HG02852 (cell line): ENCODE measurements at regions not wholly inside any gene's neighbourhood (a gene's known extent, or its start where the extent isn't known, plus 50 kb on each side); places are given as distances from the start of the nearest gene placed in this dataset.

Experiments used
- ATAC-seq: cut with Tn5 transposase; IDR thresholded peaks from one replicate; pipeline ENCODE4 v1.9.1; 2021; ENCODE audit warnings: mild to moderate bottlenecking, moderate library complexity; ENCODE audit not compliant: unreplicated experiment

DNA sequence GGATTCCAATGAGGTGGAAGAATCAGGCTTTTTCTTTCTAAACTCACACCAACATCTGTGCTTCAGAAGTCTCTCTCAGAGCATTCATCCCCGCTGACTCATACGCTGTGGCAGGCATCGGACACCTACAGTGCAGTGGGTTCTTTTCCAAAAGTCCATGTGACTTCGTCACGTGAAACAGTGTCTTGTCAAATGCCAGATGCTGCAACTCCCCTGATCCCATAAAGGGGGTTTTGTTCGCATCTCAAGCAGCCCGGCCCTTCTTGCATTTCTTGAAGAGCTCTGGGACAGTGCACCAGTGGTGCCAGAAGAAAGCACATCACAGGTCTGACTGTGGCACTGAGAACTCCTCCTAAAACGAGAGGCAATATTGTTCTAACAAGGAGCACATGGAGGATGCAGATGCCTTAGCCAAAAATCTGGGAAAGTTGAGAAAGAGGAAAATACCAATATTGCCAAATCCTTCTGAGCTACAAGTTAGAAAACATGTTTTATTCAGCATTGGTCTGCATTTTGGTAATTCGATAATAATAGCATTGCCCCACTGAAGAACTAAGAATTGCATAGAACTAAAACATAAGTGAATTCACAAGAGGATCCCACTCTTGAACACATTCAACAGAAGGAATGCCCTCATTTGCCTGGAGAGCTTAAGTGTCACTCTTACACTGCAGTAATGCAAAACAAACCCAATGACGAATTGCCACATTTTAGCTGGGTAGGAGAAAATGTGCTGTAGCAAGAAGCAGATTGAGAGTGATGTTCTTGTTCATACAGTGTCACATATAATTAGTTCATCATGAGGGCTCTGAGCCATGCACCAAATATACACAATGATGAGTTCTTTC, 204.4 kb downstream of the CXCL12 start:
- no peak for ATAC-seq

DNA sequence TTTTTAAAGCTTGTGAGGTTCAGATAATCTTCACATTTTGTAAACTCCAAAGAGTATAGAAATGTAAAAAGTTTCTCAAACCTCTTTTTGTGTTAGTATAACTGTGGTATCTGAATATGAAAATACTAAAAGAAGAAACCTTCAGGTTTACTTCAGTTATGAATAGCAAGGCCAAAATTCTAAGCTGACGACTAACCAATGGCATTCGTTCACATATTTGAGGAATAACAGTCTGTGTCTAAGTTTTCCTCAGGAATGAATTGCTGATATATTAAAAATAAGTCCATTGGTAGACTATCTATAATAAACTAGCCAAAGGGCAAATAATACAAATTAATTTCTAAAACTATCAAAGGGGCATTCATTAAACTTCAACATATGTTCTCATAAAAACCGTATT, 206.0 kb downstream of the CXCL12 start:
- no peak for ATAC-seq

DNA sequence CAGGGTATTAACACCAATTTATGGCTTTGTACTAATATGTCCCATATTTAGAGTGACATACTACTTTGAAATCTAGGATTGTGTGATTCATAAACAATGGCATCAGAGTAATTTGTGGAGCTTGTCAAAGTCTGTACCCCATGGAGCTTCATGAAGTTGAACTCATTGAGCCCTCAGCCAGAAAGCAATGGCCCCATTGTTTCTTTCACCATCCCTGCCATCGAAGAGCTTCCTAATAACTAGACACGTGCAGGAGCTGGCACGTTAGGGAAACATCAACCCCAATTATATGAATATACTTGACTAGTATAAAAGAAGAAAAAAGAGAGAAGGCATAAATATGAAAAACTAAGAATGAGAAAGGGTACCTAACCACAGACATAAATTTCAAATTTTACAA, 206.6 kb downstream of the CXCL12 start:
- ATAC-seq = no peak

DNA sequence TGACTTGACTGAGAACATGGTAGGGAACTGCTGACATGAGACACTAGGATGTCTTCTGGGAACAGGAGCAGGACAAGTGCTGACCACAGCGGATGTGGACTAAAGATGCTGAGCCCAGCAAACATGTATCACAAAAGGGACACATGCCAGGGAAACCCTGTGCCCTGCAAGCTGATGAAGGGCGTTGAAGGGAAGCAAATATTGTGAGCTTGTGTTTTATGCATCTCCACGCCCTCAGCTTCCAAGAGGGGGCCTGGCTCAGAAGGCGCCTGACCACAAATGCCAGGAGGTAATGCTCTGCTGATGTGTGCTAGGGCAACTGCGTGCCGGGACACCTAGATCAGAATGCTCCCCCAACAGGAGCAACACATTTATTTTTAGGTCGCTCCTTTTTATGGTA, 207.3 kb downstream of the CXCL12 start:
- no peak for ATAC-seq

DNA sequence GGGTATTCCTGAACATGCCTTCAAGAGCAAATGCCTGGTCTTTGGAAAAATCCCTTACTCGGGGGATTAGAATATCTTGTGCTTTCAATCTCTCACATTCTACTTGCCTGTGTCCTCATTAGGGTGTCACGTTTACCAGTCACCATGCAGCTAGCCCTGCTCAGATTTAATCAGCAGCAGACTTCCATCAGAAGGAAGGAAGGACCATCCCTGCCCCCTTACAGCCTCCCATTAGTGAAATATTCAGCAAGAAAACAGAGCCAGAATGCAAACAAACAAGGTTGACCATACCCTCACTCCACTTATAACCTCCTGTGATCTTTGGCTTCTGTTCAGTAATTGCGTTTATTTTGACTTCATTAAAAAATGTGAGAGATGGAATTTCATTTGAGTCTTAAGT, 208.6 kb downstream of the CXCL12 start:
- no peak for ATAC-seq

DNA sequence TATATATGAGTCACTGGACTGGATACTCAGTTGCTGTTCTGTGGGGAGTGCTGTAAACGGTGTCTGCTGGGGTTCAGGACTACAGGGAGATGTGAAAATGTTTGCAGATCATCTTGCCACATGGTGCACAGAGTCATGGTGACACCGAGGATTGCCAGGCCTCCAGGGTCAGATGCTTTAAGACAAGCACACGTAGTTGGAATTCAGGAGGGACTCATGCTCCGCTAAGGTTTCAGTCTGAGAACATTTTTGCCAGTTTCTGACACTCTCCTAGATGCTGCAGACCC, 211.3 kb downstream of the CXCL12 start:
- ATAC-seq = no peak

DNA sequence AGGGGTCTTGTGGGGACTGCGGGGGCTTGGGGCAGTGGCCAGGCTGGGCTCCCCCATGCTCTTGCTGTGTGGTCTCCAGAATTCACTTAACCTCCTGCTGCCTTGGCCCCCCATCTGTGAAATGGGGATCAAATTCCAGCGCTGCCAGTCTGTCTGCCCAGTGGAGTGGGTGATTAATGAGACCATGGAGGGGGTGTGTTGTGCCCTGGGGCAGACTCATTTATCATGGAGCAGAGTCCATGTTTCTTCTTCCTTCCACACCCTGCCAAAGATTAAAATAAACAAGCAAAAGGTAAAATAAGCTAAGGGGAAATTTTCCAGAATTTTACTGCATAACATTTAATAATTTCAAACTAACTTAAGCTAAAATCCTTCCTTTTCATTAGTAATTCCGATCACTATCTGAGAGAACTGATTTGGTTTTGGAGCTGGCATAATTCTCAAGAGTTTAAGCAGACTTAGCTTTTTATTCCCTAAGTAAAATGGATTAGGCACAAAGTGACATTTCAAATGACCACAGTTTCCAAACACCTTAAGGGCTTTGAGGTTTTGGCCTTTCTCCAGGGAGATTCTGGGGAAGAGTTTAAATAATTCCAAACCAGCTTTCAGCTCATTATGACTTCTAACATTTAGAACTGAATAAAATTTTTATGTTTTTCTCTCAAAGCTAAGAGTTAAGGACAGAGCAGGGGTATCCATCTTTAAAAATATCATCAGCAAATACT, 211.9 kb downstream of the CXCL12 start:
- no peak for ATAC-seq

DNA sequence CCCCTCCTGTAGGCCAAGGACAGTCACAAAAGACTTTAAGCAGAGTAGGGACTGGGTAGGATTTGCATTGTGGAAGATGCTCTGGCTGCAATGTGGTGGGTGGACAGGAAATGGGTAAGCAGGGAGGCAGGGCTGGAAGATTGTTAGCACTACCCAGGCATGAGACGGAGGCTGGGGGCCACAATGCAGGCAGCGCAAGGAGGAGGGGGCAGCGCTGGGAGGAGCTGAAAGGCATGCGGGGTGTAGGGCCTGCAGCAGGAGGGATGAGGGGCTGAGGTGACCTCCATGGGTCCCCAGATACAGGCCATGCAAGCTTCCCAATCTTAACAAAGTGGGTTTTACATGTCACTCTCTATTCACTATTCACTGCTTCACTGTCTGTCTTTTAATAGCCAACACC, 213.1 kb downstream of the CXCL12 start:
- no peak for ATAC-seq

DNA sequence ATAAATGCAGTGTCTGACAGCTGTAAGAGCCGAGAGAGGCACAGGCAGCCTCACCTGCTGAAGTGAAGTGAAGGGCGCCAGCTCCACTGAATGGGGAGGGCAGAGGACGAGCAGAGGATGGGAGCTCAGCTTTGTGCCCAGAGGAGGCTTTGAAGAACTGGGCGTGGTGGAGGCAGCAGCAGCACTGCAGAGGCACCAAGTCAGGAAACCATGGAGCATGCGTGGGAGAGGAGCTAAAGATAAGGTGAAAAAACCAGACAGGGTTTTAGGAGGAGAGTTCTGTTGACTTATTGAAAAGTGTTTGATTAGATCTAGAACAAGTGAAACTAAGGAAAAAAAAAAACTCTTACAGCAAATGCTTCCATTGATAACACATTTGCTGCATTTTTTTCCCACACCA, 216.4 kb downstream of the CXCL12 start:
- no peak for ATAC-seq

DNA sequence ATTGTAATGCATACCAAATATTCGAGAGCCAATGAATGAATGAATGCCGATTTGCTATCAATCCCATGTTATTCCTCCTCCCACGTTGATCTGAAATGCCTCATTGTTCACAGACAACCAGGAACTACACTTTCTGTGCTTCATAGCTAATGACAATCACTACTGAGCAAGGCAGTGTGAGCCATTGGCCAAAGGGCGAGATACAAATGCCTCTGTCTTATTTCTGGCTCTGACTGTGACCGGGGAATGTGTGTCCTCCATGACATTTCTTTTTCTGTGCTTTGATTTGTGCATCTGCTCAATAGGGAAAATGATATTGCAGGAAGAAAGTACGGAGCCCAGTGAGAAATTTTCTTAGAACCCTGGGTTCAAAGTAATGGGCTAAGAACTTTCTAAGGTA, 217.1 kb downstream of the CXCL12 start:
- ATAC-seq = no peak

DNA sequence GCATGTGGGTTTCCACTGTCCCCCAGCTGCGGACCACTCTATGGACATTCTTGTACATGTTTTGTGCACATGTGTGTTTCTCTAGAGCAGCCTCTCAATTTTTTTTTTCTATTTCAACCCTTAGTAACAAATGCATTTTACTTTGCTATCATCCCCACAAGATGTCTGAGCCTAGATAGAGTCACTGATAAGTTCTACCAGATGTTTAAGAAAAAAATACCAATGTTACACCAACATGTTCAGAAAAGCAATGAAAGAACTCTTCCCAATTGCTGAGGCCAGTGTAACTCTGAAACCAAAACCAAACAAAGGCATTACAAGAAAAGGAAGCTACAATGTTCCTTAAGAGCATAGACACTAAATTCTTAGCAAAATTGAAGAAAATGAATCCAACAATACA, 218.5 kb downstream of the CXCL12 start:
- no peak for ATAC-seq

DNA sequence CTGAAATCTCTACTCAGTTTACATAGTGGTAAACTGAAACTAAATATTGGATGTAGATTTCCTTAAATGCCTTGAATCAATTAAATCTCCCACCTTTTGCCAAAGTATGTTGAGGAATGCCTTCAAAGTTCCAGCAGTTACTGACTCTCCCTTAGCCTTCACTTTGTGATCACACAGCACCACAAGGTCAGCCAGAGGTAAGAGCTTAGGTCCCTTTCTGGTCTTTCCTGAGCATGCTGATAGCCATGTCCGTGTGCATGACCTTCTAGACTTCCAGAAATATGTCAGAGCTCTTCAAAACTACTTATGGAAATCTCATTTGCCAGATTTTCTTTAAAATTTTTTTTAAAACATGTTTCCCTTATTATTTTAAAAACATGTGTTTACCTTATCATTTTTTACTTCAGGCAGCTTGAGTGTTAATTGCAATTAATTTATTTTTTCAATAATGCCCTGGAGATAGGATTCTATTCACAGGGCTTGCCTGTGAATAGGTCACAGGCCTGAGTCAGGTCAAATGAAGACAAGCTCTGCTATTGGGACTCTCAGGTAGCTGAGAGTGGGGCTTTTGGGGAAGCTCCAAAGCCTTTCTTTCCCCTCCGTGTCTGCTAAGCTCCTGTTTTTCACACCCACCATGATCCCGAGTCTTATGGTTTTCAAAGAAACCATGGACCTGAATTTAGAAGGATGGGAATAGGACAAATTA, 220.5 kb downstream of the CXCL12 start:
- no peak for ATAC-seq

DNA sequence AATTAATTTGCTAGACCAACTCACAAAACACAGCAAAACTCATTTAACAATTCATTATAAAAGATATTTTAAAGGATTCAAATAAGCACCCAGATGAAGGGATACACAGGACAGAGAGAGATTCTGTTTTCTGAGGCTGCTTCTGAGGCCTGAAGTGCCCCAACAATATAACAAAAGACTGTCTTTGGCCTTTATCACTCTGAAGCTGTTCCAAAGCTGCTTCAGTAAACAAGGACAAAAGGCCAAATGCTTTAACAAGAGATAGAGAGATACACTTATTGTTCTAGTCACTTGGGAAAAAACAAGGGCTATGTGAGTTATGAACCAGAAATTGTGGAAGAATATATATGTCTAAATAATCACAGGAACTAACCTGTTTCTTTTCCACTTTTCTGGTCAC, 223.7 kb downstream of the CXCL12 start:
- ATAC-seq = no peak

DNA sequence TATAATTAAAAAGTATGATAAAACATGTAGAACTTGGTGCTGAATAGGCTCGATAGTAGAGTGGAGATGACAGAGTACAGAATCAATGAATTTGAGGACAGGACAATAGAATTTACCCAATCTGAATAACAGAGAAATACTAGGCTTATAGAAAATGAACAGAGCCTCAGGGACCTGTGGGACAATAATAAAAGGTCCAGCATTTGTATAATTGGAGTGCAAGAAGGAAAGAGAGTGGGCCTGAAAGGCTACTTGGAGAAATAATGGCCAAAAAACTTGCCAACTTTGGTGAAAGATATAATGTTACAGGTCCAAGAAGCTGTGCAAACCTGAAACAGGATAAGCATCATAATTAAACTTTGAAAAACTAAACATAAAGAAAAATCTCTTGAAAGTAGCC, 227.3 kb downstream of the CXCL12 start:
- ATAC-seq = no peak

DNA sequence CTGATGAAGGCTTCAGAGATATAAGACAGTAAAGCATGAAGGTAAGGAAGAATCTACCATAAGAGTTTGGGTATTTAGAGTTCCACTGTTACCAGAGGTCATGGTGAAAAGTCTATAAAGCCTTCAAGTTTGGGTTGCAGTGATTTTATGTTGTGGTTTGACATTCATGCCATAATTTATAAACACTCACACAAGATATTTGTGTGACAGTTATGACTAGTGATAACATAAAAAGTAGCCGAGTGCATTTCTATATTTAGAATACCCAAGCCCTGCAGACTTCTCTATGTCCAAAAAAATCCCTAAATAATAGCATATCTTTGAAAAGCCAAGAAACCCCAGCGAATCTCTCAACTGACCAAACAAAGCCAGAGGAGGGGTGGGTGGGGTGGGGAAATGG, 229.9 kb downstream of the CXCL12 start:
- no peak for ATAC-seq

DNA sequence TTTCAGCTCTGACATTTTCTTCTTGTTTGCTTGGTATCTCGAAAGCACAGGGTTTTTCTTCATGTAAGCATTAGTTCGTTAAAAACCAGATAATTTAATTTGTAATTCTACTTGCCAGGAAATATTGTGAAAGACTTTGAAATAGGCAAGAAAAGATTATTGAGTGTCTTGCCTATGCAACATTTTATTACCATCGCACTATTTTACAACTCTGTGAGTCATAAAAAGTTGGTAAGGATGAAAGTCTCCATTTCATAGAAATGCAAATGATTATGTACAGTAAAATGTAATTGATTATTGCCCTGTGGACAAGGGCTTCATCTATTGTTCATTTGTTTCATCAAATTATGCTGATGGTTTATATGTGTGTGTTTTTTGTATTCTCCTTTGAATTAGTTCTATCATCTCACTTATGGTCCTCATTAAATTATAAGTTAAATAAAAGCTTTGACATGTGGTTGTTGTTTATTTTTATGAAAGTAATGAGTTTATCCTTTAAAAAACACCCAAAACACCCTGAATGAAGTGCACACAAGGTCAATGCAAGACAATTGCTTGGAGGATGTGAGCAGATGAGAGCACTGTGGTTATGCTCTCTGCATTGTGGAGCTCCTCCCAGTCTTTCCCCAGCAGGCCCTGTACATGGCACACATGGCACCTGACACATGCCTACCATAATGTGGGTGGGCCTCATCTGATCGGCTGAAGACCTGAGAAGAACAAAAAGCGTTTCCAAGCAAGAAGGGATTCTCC, 230.8 kb downstream of the CXCL12 start:
- no peak for ATAC-seq

DNA sequence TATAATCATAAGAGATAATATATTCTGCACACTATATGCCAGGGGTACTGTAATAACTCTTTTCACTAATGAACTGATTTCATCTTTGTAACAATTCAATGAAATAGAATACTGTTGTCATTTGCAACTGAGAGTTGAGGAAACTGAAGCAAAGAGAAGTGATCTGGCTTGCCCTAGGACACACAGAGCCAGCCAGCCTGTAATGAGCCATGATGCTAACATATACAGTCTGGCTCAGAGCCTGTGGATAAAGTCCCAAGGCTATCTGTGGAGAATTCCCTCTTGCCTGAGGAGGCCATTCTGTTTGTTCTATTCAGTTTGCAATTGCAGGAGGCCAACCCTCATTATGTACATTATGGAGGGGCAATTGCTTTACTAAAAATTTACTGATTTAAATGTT, 241.3 kb downstream of the CXCL12 start:
- no peak for ATAC-seq

DNA sequence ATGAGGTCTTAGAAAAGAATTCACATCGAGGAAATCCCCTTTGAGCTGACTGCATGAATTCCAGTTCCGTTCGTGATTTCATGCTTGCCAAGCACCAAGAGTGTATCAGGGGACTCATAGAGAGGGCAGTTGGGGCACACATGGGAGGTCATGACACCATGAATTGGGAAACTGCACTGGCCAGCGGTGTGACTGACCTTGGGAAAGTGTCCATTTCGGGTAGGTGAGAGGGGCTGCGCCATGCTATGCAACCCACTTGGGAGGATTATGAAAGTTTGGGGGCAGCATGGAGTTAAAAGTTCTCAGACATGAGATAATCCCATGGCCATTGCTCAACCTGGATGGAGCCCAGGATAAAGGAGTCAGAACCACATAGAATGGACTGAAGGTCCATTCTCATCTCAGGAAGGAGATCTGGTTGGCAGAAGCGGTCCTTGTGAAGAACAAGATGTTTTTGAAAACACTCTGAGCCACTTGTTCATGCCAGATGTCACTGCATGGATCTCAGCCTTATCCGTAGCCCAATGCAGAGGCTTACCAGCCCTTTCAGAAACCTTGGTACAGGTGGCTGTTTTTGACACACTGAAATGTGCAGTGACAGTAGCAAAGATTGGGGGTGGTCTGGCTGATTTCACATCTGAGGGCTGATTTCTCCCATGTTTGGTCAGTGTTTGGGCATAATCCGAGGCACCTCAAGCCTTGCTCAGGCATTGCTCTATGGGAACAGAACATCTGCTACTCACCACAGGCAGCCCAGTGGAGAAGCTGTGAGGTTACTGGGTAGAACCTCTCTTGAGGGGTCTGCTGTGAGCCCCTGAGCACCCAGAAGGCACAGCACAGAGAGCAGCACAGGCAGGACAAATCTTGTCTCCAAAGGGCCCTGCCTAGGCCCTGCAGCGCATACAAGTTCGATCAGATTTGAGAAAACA, 252.3 kb downstream of the CXCL12 start:
- ATAC-seq = no peak

DNA sequence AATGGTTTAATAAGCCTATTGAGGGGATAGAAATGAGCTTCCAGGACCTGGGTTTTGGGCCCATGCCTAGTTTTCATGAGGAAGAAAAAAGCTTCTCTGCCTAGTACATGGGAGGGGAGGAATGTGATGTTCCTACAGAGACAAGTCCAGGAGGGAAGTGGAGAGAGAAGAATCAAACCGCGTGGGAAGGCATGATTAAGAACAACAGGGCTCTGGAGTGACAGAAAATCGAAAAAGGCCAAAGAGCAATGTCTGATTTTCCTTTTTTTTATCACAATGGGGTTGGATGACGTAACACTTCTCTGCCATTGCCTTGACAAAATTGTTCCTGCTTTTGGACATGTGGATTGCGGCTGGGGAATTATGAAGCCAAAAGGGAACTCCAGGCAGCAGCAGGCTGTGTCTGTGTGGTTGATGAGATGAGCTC, 258.6 kb downstream of the CXCL12 start:
- no peak for ATAC-seq

DNA sequence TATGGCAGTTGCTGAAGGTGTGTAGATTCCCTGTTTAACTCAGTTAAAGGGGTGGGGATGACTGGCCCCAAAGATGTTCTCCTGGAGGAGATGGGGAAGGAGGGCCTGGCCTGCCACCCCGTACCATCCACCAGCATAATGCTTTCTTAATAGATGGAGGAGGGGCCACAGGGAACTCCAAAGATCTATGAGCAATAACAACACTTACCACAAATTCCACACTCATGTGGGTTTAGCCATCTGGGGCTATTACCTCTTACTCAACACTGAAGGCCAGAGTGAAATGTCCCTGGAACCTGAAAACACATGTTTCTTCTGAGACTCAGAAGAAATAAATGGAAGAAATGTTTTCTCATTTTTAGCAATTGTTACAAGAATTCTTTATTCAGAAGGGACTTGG, 259.0 kb downstream of the CXCL12 start:
- ATAC-seq = no peak
